Prostate gland (tissue), 2 donors: ENCODE measurements at regions not wholly inside any gene's neighbourhood (a gene's known extent, or its start where the extent isn't known, plus 50 kb on each side); places are given as distances from the start of the nearest gene placed in this dataset.
"Not testable (repeated sequence)": the region's sequence is repeated elsewhere in the genome, so short reads cannot be mapped to it uniquely, and the experiment has no call there.

Source experiments
- DNase-seq: peaks from one replicate; pipeline ENCODE4 v3.0.0-alpha.2; 2019; ENCODE audit warnings: low spot score
- H3K27ac ChIP-seq, 2 donors: fragments of 200-600 bp; sonication (generic); 2 replicates each; pipeline ENCODE4 v1.5.1; 2017 to 2019
- H3K27me3 ChIP-seq: fragments of 200-600 bp; sonication (generic); replicated peaks from 2 replicates; pipeline ENCODE4 v1.5.1; 2019; ENCODE audit not compliant: insufficient read depth
- H3K36me3 ChIP-seq, 2 donors: fragments of 200-600 bp; sonication (generic); 1 replicate in 1 of 2; 2 replicates in 1 of 2; pipeline versions ENCODE4 v1.5.1 to v1.8.1; 2017 to 2019
- H3K4me1 ChIP-seq: fragments of 200-600 bp; sonication (generic); replicated peaks from 2 replicates; pipeline ENCODE4 v1.5.1; 2019
- H3K4me3 ChIP-seq, 2 donors: fragments of 200-600 bp; sonication (generic); 2 replicates each; pipeline ENCODE4 v1.5.1; 2017 to 2019
- H3K9me3 ChIP-seq: fragments of 200-600 bp; sonication (generic); 2 replicates; pipeline ENCODE4 v1.5.1; 2017
- POLR2A ChIP-seq: fragments of 450-650 bp; IDR thresholded peaks from one replicate; pipeline ENCODE4 v1.6.1; 2016; ENCODE audit warnings: antibody characterized with exemption, mild to moderate bottlenecking
- POLR2AphosphoS5 ChIP-seq: sonication (generic); formaldehyde crosslinking; IDR thresholded peaks from one replicate; pipeline ENCODE4 v1.6.1; 2017; ENCODE audit warnings: antibody characterized with exemption
- WGBS: methylation state at CpG from one replicate; pipeline ENCODE4 v1.1.5; 2018; 5-methylcytosine and 5-hydroxymethylcytosine counted together
- intact Hi-C: fragments of 100-400 bp; cut with DNase I; formaldehyde crosslinking; loops from one replicate; pipeline ENCODE4 v1.14.2; 2022
- TF ChIP-seq, protein P1 (sequence below), 4 experiments: fragments of 200-600 bp in 2 of 4; fragments of 450-650 bp in 2 of 4; sonication (generic) in 2 of 4; IDR thresholded peaks; 1 replicate in 3 of 4; 2 replicates in 1 of 4; pipeline ENCODE4 v1.5.1; 2016 to 2019; ENCODE audit warnings: antibody characterized with exemption in 4 of 4, mild to moderate bottlenecking in 2 of 4, moderate library complexity in 2 of 4

DNA sequence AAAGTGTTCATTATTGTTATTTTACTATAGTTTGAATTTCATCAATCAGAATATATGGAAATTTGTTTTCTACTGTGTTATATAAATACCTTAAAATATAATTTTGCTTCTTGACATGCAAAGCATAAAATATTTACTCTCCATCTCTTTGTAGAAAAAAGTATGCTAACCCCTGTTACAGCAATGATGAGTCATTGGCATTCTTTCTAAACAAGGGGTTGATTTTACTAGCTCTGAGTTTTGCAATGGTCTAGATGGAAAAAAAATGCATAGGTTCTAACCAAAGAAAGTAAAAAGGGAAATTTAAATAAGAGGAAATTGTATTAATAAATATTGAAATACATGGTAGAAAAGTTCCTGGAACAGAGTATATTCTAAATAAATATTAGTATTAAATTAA, 990.2 kb upstream of the ATXN7L3B start:
- Histone ChIP-seq H3K36me3 (no peaks in the 10 kb centered on the region), H3K27me3 (no peaks in the 10 kb centered on the region), H3K4me1 (no peaks in the 10 kb centered on the region), H3K27ac (no peak overlapping the region), H3K4me3 (no peak overlapping the region), H3K9me3 (no peaks in the 10 kb centered on the region)
- TF ChIP-seq, protein P1, sequence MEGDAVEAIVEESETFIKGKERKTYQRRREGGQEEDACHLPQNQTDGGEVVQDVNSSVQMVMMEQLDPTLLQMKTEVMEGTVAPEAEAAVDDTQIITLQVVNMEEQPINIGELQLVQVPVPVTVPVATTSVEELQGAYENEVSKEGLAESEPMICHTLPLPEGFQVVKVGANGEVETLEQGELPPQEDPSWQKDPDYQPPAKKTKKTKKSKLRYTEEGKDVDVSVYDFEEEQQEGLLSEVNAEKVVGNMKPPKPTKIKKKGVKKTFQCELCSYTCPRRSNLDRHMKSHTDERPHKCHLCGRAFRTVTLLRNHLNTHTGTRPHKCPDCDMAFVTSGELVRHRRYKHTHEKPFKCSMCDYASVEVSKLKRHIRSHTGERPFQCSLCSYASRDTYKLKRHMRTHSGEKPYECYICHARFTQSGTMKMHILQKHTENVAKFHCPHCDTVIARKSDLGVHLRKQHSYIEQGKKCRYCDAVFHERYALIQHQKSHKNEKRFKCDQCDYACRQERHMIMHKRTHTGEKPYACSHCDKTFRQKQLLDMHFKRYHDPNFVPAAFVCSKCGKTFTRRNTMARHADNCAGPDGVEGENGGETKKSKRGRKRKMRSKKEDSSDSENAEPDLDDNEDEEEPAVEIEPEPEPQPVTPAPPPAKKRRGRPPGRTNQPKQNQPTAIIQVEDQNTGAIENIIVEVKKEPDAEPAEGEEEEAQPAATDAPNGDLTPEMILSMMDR (IDR thresholded peaks at IDR 0.05), result no peak
- TF ChIP-seq POLR2A (no peak), POLR2AphosphoS5 (no peak)
- intact Hi-C loops, result no loop called here
- no peak for DNase-seq

GRCh38 chr12:73585136-73585535, 952.5 kb upstream of the ATXN7L3B start:
- Histone ChIP-seq H3K27me3 (no peaks in the 10 kb centered on the region), H3K27ac (no peak overlapping the region), H3K36me3 (no peaks in the 10 kb centered on the region), H3K4me1 (no peaks in the 10 kb centered on the region), H3K9me3 (no peaks in the 10 kb centered on the region), H3K4me3 (no peak overlapping the region)
- TF ChIP-seq, protein P1 (IDR thresholded peaks at IDR 0.05), result no peak
- TF ChIP-seq POLR2A (no peak), POLR2AphosphoS5 (no peak)
- WGBS, result 92% methylated on average over 4 of the region's 4 CpGs
- intact Hi-C loops, result no loop called here
- no peak for DNase-seq

DNA sequence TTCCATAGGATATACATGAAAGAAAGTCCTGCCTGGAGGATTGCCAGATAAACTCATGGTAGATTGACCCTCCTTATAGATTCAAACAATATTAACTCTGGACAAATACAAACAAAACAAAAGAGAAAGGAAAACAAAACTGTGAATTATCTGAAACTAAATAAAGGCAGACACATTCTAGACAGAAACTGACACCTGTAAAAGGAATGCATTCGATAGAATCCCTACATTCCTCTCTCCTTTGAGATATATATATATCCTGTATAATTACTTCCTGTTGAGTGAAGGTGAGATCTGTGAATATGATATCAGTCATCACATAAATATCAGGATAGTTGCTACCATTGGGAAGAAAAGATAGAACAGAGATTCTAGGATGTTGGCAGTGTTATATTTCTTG, 948.4 kb upstream of the ATXN7L3B start:
- intact Hi-C loops, result no loop called here
- H3K9me3 ChIP-seq, result no peaks in the 10 kb centered on the region

GRCh38 chr12:73598626-73599025, 939.0 kb upstream of the ATXN7L3B start:
- H3K9me3 ChIP-seq, result no peaks in the 10 kb centered on the region
- DNase-seq, result no peak
- H3K27ac ChIP-seq, result no peak overlapping the region
- TF ChIP-seq POLR2AphosphoS5 (no peak), POLR2A (no peak)
- TF ChIP-seq, protein P1 (IDR thresholded peaks at IDR 0.05), result no peak
- no peaks in the 10 kb centered on the region for H3K4me1 ChIP-seq
- no peaks in the 10 kb centered on the region for H3K27me3 ChIP-seq
- H3K4me3 ChIP-seq, result no peak overlapping the region
- H3K36me3 ChIP-seq, result no peaks in the 10 kb centered on the region
- WGBS, result 25% methylated on average over 1 of the region's 1 CpG
- intact Hi-C loops, result no loop called here

More for the DNA sequence above, 948.4 kb upstream of the ATXN7L3B start:
- H3K27ac ChIP-seq, result no peak overlapping the region
- no peaks in the 10 kb centered on the region for H3K4me1 ChIP-seq
- WGBS, result 49% methylated on average over 1 of the region's 1 CpG
- H3K27me3 ChIP-seq, result no peaks in the 10 kb centered on the region
- DNase-seq, result no peak
- TF ChIP-seq POLR2AphosphoS5, result no peak
- no peak overlapping the region for H3K4me3 ChIP-seq
- no peaks in the 10 kb centered on the region for H3K36me3 ChIP-seq

DNA sequence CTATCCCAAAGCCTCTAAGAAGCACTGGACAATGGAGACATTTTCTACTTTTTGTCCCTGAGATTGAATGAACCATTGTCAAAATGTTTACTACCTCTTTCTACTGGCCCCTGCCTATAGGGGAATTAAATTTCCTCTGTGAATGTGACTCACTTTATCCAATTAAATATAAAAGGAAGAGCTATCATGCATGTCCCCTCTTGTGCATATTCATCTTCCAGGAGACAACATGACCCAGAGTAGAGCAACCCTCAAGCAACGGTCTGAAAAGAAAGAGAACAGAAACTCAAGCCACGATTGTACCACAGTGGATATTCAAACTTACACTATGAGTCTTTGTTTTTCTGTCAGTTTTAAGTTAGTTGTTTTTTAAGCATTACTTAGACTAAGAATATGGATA, 938.4 kb upstream of the ATXN7L3B start:
- H3K27me3 ChIP-seq, result no peaks in the 10 kb centered on the region
- intact Hi-C loops, result no loop called here
- H3K4me3 ChIP-seq, result no peak overlapping the region
- no peak overlapping the region for H3K27ac ChIP-seq
- WGBS, result 59% methylated on average over 2 of the region's 2 CpGs
- no peak for TF ChIP-seq POLR2A
- TF ChIP-seq, protein P1 (IDR thresholded peaks at IDR 0.05), result no peak
- TF ChIP-seq POLR2AphosphoS5, result no peak
- no peaks in the 10 kb centered on the region for H3K36me3 ChIP-seq
- no peak for DNase-seq
- H3K9me3 ChIP-seq, result no peaks in the 10 kb centered on the region
- no peaks in the 10 kb centered on the region for H3K4me1 ChIP-seq

DNA sequence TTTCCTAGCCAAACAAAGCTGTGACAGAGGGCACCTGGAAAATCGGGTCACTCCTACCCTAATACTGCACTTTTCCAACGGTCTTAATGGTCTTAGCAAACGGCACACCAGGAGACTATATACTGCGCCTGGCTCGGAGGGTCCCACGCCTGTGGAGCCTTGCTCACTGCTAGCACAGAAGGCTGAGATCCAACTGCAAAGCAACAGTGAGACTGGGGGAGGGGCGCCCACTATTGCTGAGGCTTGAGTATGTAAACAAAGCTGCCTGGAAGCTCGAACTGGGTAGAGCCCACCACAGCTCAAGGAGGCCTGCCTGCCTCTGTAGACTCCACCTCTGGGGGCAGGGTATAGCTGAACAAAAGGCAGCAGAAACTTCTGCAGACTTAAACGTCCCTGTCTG, 931.7 kb upstream of the ATXN7L3B start:
- H3K27me3 ChIP-seq, H3K4me1 ChIP-seq, H3K36me3 ChIP-seq, H3K9me3 ChIP-seq, H3K4me3 ChIP-seq, H3K27ac ChIP-seq, DNase-seq, intact Hi-C loops: not testable (repeated sequence)
- WGBS, result 79% methylated on average over 9 of the region's 9 CpGs
